Right lobe of liver (tissue), 4 donors: ENCODE measurements at regions not wholly inside any gene's neighbourhood (a gene's known extent, or its start where the extent isn't known, plus 50 kb on each side); places are given as distances from the start of the nearest gene placed in this dataset.

ENCODE experiments used
- CTCF ChIP-seq, 4 donors: fragments of 200-600 bp in 3 of 4; fragments of 450-650 bp in 1 of 4; IDR thresholded peaks; one replicate each; pipeline versions ENCODE4 v1.5.1 to v1.8.0; 2016 to 2022; ENCODE audit warnings: antibody characterized with exemption in 4 of 4, mild to moderate bottlenecking in 2 of 4
- POLR2A ChIP-seq: fragments of 450-650 bp; IDR thresholded peaks from one replicate; pipeline ENCODE4 v1.6.1; 2017; ENCODE audit warnings: antibody characterized with exemption, mild to moderate bottlenecking
- donor health status: DM: no; HTN: no; CAD: no.
- donor health status: DM: no; HTN: no; CAD: no.
- donor health status: DM: no; HTN: yes; CAD: no.

GRCh38 chrX:522456-522855, 108.1 kb upstream of the SHOX start:
- TF ChIP-seq CTCF (IDR thresholded peaks at IDR 0.05) (no peak), POLR2A (no peak)
